ENCODE measurements at regions not wholly inside any gene's neighbourhood (a gene's known extent, or its start where the extent isn't known, plus 50 kb on each side); places are given as distances from the start of the nearest gene placed in this dataset.

DNA sequence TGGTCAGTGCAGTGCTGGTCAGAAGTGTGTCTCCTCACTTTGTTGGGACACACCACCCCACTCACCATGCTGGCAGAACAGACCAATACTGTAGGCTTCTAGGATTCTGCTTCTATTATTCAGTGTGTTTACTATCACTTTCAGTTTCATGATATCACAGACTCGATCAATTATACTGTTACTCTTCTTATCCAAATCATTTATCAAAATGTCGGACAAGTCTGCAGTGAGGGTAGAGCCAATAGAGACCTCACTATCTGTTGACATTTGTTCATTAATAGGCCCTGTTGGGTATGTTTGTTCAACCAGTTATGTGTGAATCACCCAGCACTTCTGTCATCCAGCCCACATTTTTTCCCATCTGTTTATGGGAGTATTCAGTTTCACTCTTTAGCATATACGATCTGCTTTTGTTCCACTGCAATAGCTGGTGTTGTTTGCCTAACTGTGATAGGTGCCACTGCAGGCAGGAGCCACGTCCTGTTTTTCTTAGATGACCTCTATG is 140.1 kb downstream of the NRN1 start (continued):
- TF ChIP-seq, protein P1, sequence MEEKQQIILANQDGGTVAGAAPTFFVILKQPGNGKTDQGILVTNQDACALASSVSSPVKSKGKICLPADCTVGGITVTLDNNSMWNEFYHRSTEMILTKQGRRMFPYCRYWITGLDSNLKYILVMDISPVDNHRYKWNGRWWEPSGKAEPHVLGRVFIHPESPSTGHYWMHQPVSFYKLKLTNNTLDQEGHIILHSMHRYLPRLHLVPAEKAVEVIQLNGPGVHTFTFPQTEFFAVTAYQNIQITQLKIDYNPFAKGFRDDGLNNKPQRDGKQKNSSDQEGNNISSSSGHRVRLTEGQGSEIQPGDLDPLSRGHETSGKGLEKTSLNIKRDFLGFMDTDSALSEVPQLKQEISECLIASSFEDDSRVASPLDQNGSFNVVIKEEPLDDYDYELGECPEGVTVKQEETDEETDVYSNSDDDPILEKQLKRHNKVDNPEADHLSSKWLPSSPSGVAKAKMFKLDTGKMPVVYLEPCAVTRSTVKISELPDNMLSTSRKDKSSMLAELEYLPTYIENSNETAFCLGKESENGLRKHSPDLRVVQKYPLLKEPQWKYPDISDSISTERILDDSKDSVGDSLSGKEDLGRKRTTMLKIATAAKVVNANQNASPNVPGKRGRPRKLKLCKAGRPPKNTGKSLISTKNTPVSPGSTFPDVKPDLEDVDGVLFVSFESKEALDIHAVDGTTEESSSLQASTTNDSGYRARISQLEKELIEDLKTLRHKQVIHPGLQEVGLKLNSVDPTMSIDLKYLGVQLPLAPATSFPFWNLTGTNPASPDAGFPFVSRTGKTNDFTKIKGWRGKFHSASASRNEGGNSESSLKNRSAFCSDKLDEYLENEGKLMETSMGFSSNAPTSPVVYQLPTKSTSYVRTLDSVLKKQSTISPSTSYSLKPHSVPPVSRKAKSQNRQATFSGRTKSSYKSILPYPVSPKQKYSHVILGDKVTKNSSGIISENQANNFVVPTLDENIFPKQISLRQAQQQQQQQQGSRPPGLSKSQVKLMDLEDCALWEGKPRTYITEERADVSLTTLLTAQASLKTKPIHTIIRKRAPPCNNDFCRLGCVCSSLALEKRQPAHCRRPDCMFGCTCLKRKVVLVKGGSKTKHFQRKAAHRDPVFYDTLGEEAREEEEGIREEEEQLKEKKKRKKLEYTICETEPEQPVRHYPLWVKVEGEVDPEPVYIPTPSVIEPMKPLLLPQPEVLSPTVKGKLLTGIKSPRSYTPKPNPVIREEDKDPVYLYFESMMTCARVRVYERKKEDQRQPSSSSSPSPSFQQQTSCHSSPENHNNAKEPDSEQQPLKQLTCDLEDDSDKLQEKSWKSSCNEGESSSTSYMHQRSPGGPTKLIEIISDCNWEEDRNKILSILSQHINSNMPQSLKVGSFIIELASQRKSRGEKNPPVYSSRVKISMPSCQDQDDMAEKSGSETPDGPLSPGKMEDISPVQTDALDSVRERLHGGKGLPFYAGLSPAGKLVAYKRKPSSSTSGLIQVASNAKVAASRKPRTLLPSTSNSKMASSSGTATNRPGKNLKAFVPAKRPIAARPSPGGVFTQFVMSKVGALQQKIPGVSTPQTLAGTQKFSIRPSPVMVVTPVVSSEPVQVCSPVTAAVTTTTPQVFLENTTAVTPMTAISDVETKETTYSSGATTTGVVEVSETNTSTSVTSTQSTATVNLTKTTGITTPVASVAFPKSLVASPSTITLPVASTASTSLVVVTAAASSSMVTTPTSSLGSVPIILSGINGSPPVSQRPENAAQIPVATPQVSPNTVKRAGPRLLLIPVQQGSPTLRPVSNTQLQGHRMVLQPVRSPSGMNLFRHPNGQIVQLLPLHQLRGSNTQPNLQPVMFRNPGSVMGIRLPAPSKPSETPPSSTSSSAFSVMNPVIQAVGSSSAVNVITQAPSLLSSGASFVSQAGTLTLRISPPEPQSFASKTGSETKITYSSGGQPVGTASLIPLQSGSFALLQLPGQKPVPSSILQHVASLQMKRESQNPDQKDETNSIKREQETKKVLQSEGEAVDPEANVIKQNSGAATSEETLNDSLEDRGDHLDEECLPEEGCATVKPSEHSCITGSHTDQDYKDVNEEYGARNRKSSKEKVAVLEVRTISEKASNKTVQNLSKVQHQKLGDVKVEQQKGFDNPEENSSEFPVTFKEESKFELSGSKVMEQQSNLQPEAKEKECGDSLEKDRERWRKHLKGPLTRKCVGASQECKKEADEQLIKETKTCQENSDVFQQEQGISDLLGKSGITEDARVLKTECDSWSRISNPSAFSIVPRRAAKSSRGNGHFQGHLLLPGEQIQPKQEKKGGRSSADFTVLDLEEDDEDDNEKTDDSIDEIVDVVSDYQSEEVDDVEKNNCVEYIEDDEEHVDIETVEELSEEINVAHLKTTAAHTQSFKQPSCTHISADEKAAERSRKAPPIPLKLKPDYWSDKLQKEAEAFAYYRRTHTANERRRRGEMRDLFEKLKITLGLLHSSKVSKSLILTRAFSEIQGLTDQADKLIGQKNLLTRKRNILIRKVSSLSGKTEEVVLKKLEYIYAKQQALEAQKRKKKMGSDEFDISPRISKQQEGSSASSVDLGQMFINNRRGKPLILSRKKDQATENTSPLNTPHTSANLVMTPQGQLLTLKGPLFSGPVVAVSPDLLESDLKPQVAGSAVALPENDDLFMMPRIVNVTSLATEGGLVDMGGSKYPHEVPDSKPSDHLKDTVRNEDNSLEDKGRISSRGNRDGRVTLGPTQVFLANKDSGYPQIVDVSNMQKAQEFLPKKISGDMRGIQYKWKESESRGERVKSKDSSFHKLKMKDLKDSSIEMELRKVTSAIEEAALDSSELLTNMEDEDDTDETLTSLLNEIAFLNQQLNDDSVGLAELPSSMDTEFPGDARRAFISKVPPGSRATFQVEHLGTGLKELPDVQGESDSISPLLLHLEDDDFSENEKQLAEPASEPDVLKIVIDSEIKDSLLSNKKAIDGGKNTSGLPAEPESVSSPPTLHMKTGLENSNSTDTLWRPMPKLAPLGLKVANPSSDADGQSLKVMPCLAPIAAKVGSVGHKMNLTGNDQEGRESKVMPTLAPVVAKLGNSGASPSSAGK (IDR thresholded peaks at IDR 0.05), result no peak
- TF ChIP-seq RNF2 (IDR thresholded peaks at IDR 0.05) (no peak), ELF2 (CRISPR knock-in tag; IDR thresholded peaks at IDR 0.05) (no peak)

All from K562 (cell line).